Left lobe of liver (tissue), 2 donors: ENCODE measurements at regions not wholly inside any gene's neighbourhood (a gene's known extent, or its start where the extent isn't known, plus 50 kb on each side); places are given as distances from the start of the nearest gene placed in this dataset.
"Not testable (repeated sequence)": the region's sequence is repeated elsewhere in the genome, so short reads cannot be mapped to it uniquely, and the experiment has no call there.

ENCODE experiments used
- ATAC-seq: fragments of 200-7000 bp; cut with Tn5 transposase; one replicate; pipeline ENCODE4 v1.9.1; 2020; ENCODE audit warnings: mild to moderate bottlenecking, moderate library complexity
- DNase-seq: peaks from one replicate; pipeline ENCODE4 v3.0.0-alpha.2; 2020; ENCODE audit warnings: low spot score
- donor health status: DM: no; HTN: no; CAD: no; lungs with moderate emphysema.
- donor health status: DM: no; HTN: yes; CAD: no.

DNA sequence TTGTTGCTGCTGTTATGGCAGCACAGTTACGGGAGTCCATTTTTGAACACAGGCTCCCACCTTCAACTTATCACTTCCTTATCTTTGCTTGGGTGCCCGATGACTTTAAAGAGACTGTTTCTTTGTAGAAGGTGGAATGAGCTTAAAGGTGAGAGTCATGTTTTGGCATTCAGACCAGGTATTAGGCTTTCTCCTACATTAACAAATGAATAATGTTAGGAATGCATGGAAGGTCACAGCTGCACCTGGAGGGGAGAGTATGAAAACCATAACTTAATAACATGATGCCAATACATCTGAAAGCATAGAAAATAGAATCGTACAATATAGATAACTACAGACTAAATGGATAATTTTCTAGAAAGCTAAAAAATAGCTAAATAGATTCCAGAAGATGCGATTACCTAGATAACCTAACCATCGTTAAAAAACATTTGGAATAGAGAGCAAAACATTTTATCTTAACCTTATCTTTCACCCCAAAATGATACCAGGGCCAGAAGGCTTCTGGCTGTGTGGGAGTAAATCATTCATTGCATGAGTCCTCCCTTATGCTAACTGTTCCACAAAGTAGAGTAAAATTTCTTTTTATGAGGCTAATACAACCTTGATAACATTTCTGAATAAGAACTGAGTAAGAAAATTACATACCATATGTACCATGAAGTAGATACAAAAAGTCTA, 126.2 kb upstream of the ADCY2 start:
- no peak for ATAC-seq
- no peak for DNase-seq

DNA sequence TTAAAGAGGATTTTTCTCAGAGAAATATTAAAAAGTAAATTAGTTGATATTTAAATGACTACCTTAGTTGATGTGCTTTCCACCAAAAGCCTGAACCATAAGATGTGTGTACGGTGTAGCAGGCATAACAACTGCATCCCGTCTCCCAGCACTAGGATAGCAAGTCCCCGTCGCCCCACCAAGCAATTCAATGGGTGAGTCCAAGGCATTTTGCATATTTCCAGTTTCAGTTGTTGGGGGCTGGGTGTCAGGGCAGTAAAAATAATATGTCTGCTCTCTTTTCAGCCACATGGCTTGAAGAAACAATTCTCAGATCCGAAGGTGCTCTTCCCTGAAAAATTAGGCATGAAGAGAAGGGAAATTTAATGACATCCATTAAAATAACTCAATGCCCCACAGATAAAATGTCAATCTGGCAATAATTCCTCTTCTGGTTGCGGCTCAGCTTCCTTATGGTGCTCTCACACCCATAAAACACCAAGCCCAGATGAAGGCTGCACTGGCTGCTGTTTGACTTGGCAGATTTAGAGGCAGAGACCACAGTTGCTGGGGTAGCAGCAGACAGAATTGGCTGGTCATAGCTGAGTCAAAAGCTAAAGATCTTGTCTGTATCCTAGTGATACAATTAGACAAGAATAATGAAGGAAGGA, 124.4 kb upstream of the ADCY2 start:
- DNase-seq (no peak), ATAC-seq (no peak)

DNA sequence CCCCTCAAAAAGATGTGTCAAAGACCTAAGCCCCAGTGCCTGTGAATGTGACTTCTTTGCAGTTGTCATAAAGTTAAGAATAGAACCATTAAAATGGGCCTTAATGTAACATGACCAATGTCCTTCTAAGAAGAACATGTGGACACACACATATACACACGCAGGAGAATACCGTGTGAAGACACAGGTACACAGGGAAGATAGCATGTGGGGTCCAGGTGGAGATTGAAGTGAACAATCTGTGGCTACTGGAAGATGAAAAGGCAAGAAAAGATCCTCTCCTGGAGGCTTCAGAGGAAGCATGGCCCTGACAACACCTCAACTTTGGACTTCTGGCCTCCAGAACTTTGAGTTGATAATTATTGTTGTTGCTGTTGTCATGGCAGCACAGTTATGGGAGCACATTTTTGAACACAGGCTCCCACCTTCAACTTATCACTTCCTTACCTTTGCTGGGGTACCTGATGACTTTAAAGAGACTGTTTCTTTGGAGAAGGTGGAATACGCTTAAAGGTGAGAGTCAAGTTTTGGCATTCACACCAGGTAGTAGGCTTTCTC, 123.5 kb upstream of the ADCY2 start:
- ATAC-seq (no peak), DNase-seq (no peak)

DNA sequence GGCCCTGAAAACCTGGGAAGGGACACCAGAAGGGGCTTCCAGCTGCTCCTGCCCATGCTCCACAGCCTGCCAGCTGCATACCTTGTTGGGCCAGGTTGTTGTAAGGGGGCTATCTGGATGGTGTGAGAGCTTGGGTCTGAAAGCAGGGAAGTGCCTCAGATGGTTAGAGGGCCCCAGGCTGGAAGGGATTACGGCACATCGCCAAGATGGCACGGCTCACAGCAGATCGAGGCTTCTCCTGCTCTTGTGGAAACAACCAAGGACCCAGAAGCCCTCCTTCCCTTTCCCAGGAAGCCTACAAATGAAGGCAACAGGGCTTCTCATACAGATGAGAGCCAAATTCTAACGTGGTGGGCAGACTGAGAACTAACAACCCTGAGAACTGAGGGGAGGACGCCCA, 121.7 kb upstream of the ADCY2 start:
- DNase-seq (no peak), ATAC-seq (no peak)

DNA sequence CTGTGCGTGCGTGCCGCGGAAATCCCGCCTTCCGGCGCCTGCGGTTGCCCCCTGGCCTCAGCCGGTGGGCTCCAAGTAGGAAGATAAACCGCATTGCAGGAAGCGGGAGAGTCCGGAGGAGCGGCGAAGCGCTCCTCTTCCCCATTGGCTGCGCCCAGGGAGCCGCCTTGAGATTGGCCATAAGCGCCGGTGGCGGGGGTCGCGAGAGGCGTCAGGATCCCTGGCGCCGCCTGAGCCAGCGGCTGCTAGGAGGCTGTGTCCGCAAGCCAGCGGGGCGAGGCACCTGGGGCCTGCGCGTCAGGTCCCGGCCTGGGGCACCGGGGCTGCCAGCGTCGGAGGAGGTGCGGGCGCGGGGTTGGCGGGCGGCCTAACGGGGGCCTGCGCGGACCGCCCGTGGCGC, 106.3 kb upstream of the ADCY2 start:
- DNase-seq = not testable (repeated sequence)

DNA sequence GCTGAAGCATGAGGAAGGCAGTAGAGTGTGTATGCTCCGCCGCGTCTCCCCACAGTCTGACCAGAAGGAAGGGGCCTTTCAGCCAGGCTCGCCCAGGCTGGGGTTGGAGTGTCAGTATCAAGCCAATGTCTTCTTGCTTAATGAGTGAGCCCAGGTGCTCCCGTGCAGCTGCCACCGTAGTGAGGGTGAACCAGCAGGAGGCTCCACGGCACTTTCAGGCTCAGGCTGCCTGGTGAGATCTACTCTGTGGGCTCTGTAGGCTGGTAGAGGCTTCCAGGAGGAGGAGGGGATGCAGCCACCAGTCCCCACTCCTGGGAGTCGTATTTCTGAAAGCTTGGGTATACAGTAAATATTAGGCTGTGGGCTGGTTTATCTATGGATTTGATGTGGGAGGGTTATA, 98.1 kb upstream of the ADCY2 start:
- not testable (repeated sequence) for DNase-seq, ATAC-seq

More for the DNA sequence above, 106.3 kb upstream of the ADCY2 start:
- ATAC-seq = not testable (repeated sequence)

DNA sequence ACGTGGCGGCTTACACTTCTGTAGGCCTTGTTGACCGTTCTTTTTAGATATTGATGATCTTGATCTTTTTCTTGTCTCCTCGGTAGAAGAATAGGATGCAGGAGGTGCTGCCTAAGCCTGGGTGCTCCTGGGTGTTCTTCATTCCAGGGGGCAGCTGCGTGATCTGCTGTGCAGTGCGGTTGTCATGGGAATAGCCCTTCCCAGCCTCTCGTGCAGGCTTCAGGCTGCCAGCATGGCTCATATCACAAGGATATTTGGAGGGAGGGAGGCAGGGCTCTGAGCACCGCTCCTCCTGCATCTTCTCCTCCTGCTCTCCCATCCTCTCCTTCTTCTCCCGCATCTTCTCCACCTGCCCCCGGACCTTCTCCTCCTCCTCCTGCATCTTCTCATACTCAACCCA, 96.2 kb upstream of the ADCY2 start:
- ATAC-seq, DNase-seq: not testable (repeated sequence)

DNA sequence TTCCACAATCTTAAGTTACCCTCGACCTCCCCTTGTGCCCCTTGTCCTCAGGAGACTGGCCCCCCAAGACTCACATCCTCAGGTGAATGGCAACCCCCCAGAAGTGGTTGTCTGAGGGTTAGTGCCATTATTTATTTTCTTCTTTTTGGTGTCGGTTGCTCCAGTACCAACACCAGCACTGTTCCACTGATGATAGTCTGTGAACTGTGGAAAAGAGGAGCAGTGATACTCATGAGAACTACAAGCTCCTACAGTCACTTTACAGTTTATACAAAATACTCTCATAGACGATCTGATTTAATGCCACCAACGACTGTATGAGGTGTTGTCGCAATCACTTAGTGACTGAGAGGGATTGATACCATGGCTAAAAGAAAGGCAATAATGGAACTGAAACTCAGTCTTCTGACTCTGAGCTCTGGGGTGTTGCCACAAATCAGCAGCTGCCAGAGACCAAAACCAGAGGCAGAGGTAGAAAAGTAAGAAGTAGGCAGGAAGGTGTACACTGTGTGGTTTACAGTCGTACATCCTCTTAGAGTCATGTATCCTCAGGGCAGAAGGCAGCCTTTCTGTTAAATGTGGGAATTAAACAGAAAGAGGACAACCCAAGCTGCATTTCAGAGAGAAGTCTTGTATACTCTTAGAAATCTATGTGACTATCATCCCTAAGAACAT, 90.8 kb upstream of the ADCY2 start:
- not testable (repeated sequence) for ATAC-seq, DNase-seq

DNA sequence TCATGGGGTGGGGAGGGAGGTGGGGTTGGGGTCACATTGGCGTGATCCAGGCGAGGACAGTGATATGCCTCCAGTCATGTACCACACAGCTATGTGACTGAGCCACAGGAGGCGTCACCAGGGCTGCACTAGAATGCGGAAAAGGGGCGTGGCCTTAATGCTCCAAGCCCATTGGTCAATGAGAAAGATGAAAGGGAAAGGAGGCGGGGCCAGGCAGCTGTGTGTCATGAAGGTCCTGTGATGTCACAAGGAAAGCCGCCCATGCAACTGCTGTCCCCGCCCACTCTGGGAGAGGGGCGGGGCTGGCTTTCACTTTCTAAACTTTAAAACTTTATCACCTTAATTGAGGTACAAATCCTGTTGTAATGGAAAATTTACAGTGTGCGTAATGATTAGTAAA, 89.4 kb upstream of the ADCY2 start:
- not testable (repeated sequence) for DNase-seq, ATAC-seq

DNA sequence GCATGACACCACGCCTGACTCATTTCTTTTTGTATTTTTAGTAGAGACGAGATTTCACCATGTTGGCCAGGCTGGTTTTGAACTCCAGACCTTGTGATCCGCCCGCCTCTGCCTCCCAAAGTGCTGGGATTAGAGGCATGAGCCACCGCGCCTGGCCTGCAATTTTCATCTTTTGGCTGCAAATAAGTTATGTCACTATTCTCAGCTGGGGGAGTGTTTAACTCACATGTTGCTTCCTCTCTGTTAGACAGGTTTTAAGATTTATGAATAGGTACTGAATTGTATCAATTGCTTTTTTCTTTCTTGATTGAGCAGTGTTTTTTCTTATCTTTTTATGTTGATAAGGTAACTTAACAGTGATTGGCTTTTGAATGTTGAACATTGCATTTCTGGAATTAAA, 88.2 kb upstream of the ADCY2 start:
- ATAC-seq, DNase-seq: not testable (repeated sequence)

DNA sequence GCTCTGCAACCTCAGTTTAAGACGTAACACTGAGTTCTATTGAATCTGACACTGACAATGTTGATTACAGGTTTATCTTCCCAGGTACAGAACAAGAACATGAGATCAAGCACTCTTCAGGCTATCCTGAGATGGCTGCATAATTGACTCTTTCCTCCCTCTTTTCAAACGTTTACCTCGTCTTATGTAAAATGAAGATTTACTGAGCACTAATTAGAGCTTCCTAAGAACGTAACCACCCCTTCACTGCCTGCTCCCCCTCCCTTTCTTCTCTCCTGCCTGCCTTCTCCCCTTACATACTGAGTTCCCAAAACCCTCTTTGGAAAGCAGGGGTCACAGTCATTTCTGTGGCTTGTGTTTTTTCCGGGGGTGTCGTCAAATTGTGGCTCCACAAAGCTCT, 86.2 kb upstream of the ADCY2 start:
- DNase-seq, ATAC-seq: not testable (repeated sequence)

DNA sequence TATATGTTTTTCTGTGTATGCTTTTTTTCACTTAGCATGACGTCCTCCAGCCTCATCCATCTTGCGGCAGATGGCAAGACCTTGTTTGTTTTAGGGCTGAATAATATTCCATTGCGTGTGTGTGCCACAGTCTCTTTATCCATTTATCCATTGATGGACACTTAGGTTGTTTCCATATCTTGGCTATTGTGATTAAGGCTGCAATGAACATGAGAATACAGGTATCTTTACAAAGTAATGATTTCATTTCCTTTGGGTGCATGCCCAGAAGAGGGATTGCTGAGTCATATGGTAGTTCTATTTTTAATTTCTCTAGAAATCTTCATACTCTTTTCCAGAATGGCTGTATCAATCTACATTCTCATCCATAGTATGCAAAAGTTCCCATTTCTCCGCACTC, 85.3 kb upstream of the ADCY2 start:
- not testable (repeated sequence) for DNase-seq, ATAC-seq

DNA sequence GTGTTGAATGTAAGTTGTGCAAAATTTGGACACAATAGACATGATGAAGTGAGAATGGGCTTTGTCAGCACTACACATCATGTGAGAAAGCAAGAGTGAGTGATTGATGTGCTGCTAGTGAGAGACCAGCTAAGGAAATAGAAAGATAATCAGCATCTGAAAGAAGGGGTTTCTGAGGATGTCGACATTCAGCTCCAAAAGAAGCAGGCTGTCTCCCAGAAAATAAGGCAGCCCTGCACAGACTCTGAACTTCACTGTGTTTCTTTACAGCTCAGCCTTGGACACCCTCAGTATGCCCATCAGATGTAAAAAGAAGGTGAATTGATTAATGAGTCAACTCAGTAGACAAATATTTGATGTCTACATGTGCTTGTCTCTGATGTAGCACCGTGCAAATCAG, 80.8 kb upstream of the ADCY2 start:
- DNase-seq = no peak
- no peak for ATAC-seq

DNA sequence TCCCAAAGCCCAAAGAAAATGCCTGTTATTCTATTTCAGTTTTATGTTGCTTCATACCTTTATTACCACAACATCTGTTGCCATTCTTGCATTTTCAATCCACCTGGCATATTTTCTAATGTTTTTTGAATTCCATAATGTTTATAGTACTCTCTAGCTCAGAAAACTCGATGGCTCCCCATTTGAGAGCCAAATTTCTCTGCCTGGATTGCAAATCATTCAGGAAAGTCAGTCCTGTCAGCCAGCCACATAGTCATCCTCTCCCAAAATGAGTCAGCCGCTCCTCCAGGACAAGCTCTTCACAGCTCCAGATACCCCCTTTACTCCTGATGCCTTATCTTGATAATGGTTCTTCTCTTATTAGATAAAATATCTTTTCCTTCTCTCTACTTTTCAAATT, 78.2 kb upstream of the ADCY2 start:
- DNase-seq (no peak), ATAC-seq (no peak)

DNA sequence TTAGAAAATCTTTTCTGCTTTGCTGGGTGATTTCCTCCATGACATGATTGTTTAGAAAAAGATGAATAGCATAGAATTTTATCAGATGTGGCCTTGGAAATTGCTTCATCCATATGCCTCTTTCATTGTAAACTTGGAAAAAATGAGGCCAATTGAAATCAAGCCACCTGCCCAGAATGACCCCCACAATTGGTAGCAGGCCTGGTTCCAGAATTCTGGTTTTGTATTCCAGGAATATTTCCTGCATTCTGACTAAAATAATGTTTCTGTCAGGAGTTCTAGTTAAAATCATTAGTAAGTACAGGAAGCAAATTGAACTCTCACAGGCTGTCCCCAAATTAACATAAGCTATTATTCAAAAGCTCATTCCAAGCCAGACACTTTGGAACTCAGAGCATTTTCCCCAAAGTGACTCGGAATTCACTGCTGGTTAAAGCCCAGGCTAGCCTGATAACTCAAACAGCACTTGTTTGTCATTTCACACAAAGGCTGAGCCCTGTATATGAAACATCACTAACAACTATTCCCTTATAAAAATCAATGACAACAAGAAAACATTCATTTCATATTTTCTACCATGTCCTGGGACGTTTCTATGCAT, 75.1 kb upstream of the ADCY2 start:
- ATAC-seq (no peak), DNase-seq (no peak)

DNA sequence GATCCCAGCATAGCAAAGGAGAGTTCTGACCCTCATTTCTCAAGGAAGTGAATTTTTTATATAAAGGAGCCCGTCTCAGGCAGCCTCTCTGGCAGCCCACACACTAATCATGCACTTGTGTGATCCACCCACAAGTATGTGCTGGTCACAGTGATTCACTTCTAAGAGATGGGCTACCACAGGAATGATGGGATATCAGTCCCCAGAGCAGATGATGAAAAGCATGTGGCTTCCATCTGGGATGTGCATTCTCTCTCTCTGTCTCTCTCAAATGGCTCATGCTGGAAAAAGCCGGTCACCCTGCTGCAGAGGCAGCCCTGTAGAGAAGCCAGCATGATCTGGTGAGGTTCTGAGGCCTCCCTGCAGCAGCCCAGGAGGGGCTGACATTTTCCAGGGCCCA, 74.2 kb upstream of the ADCY2 start:
- ATAC-seq (no peak), DNase-seq (no peak)

DNA sequence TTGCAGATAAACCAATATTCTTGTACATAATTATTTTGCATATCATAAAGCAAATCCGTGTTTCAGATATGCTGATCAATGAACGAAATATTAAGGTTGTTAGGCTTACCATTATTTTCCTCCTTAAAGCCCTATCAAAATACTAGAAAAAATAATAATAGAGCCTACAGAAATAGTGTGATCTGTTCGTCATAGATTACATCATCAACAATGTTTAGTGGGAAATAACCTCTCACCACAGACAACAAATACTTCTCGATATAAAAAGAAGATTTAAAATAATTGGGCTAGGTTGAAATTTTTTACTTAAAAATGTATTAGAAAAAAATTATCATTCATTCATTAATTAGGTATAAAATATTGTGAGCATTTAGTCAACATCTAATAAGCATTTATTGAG, 71.0 kb upstream of the ADCY2 start:
- ATAC-seq (no peak), DNase-seq (no peak)

DNA sequence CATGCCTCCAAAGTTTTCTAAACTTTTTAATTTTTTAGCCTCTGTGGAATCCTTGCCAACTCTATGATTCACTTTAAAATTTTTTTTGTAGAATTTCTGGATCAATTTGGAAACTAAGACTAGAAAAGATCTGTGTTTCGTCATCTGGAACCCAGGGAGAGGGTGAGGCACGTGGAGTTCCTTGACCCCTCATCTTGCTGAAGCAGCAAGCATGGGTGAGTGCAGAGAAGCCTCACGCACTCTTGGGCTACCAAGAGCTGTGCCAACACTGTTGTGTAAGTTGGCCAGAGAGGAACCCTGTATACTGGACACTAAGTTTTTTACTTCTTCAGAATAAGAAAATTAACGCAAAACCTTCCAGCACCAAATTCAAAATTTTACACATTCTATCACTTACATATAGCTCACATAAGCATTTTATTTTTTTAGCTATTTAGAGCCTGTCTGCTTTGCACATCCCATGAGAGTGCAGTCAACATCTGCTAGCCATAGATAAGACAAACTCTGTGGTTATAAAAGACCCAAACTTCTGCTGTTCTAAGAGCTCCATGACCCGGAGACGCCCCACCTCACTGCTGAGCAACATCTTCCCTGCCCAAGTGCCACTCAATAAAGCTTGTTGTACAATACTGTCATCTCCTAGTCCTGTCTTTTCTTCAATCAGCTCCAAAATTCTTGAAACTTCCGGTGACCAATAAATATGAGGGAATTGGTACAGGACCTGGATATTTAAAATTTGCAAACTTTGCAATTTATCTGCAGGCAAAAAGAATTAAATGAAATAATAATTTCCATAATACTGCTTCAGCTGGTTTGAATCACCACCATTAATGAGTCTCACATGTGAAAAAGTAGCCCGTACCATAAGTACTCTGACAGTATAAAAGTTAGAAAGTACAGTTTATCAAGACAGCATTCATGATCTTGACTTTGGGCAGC, 69.7 kb upstream of the ADCY2 start:
- no peak for ATAC-seq

DNA sequence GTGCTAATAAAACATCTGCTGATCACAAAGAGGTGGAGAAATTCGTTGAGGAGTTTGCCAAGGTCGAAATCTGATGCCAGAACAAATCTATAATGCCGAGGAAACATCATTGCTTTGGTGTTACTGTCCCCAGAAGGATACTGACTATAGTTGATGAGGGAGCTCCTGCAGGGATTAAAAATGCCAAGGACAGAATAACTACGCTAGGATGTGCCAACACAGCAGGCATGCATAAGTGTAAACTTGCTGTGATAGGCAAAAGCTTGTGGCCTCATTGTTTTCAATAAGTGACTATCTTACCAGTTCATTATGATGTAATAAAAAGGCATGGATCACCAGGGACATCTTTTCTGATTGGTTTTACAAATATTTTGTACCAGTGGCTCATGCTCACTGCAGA, 66.8 kb upstream of the ADCY2 start:
- no peak for DNase-seq

More for the DNA sequence above, 69.7 kb upstream of the ADCY2 start:
- DNase-seq = no peak

DNA sequence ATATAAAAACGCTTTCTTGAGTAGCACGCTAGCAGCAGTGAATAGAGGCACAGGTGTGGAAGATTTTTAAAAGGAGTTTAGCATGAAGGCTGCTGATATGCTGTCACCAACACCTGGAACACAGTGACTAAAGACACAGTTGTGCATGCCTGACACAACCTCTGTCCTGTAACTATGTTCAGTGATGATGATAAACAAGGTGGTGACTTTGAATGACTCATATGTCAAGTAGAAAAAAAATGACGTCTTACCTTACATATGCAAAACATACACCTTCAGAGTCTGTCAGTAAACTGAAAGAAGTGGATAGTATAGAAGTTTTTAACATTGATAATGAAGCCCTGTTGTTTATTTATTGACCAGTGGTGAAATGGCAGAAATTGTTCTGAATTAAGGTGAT, 66.2 kb upstream of the ADCY2 start:
- ATAC-seq = no peak
- no peak for DNase-seq

More for the DNA sequence above, 66.8 kb upstream of the ADCY2 start:
- ATAC-seq = no peak
